Fibroblast of lung (primary cell): ENCODE measurements at regions not wholly inside any gene's neighbourhood (a gene's known extent, or its start where the extent isn't known, plus 50 kb on each side); places are given as distances from the start of the nearest gene placed in this dataset.

Experiments
- DNase-seq, 2 donors: peaks; one replicate each; pipeline versions ENCODE4 v3.0.0 to v3.0.0-alpha.2; 2010; ENCODE audit warnings: low read depth in 2 of 2
- H2AFZ ChIP-seq: 2 replicates; pipeline ENCODE4 v1.5.1; 2012; ENCODE audit warnings: low read length, control low read depth, inconsistent platforms
- H3K27ac ChIP-seq: 2 replicates; pipeline ENCODE4 v1.5.1; 2011; ENCODE audit warnings: low read length, control low read depth; ENCODE audit not compliant: insufficient read depth
- H3K27me3 ChIP-seq: 2 replicates; pipeline ENCODE4 v1.5.1; 2011; ENCODE audit warnings: mild to moderate bottlenecking, low read length; ENCODE audit not compliant: control insufficient read depth, insufficient read depth
- H3K36me3 ChIP-seq: 2 replicates; pipeline ENCODE4 v1.5.1; 2011; ENCODE audit warnings: low read length; ENCODE audit not compliant: control insufficient read depth, insufficient read depth
- H3K4me1 ChIP-seq: 2 replicates; pipeline ENCODE4 v1.5.1; 2011; ENCODE audit warnings: low read length; ENCODE audit not compliant: control insufficient read depth, insufficient read depth; ENCODE audit errors: extremely low read depth
- H3K4me2 ChIP-seq: 2 replicates; pipeline ENCODE4 v1.5.1; 2011; ENCODE audit warnings: low read length, control low read depth; ENCODE audit not compliant: insufficient read depth; ENCODE audit errors: extremely low read depth
- H3K4me3 ChIP-seq, 4 experiments: fragments of 200-600 bp in 1 of 4; sonication (generic) in 1 of 4; replicated peaks in 1 of 4; 2 replicates each; pipeline ENCODE4 v1.5.1; 2011 to 2016; ENCODE audit warnings: low read length in 4 of 4, low read depth in 3 of 4, mild to moderate bottlenecking in 3 of 4, control low read depth in 2 of 4, inconsistent platforms in 1 of 4, mixed read lengths in 1 of 4; ENCODE audit not compliant: insufficient read depth in 1 of 4; ENCODE audit errors: control extremely low read depth in 1 of 4
- H3K79me2 ChIP-seq: 2 replicates; pipeline ENCODE4 v1.5.1; 2012; ENCODE audit warnings: mild to moderate bottlenecking, low read length, inconsistent platforms; ENCODE audit not compliant: control insufficient read depth, insufficient read depth
- H3K9ac ChIP-seq: 2 replicates; pipeline ENCODE4 v1.5.1; 2011; ENCODE audit warnings: mild to moderate bottlenecking, low read length, control low read depth; ENCODE audit not compliant: insufficient read depth
- H3K9me3 ChIP-seq: 2 replicates; pipeline ENCODE4 v1.5.1; 2012; ENCODE audit warnings: low read depth, low read length; ENCODE audit not compliant: control insufficient read depth, insufficient read depth
- H4K20me1 ChIP-seq: 2 replicates; pipeline ENCODE4 v1.5.1; 2011; ENCODE audit warnings: low read length; ENCODE audit not compliant: control insufficient read depth, insufficient read depth; ENCODE audit errors: extremely low read depth
- CTCF ChIP-seq, 2 donors: IDR thresholded peaks in 1 of 2; conservative IDR thresholded peaks in 1 of 2; 1 replicate in 1 of 2; 2 replicates in 1 of 2; pipeline ENCODE4 v1.5.1; 2011 to 2012; ENCODE audit warnings: low read length in 2 of 2, control low read depth in 1 of 2, inconsistent platforms in 1 of 2, low read depth in 1 of 2, mild to moderate bottlenecking in 1 of 2
- EZH2 ChIP-seq: IDR thresholded peaks from 2 replicates; pipeline ENCODE4 v1.5.1; 2012; ENCODE audit warnings: low read length, control low read depth, mild to moderate bottlenecking; ENCODE audit errors: missing control alignments

GRCh38 chr3:87128006-87128405 is 99.1 kb upstream of the CHMP2B start:
- Histone ChIP-seq H3K9ac (no peak overlapping the region), H2AFZ (no peak overlapping the region)
- TF ChIP-seq EZH2 (no peak), CTCF (conservative IDR thresholded peaks at IDR 0.05 in 1 of 2, IDR thresholded peaks at IDR 0.05 in 1 of 2; ENCODE audit: low read depth in 1 of 2, low read length in 2 of 2) (no peak)

DNA sequence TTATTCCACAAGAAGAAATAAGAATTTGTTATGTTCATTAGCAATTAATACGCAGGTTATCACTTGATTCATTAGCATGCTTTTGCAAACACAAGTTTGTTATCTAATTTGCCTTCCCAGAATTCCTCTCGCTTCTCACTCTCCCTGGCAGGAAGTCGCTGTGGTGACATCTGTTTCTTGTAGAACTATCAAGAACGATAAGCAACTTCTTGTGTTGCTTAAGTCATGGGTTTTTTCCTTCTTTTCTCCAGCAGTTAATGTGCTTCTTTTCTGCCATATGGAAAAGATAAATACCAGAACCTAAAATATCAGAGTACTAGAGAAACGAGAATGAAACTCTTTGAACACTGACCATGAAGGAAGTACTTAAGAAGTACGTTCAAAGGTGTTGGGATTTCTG is 99.8 kb upstream of the CHMP2B start:
- Histone ChIP-seq H3K4me3 (no peak overlapping the region), H3K27ac (no peak overlapping the region), H3K9me3 (no peaks in the 10 kb centered on the region), H3K36me3 (no peaks in the 10 kb centered on the region), H3K79me2 (no peaks in the 10 kb centered on the region), H3K4me1 (no peaks in the 10 kb centered on the region), H3K4me2 (no peak overlapping the region), H3K9ac (no peak overlapping the region), H3K27me3 (no peaks in the 10 kb centered on the region), H4K20me1 (no peaks in the 10 kb centered on the region), H2AFZ (no peak overlapping the region)
- DNase-seq, result peak in 1 of 2 donors; percentile 34
- no peak for TF ChIP-seq EZH2
- TF ChIP-seq CTCF (conservative IDR thresholded peaks at IDR 0.05 in 1 of 2, IDR thresholded peaks at IDR 0.05 in 1 of 2; ENCODE audit: low read depth in 1 of 2, low read length in 2 of 2), result no peak

More at GRCh38 chr3:87128006-87128405, 99.1 kb upstream of the CHMP2B start:
- Histone ChIP-seq H3K36me3 (no peaks in the 10 kb centered on the region), H3K4me1 (no peaks in the 10 kb centered on the region), H3K79me2 (no peaks in the 10 kb centered on the region), H3K4me3 (no peak overlapping the region), H3K27ac (no peak overlapping the region), H3K27me3 (no peaks in the 10 kb centered on the region), H3K4me2 (no peak overlapping the region), H4K20me1 (no peaks in the 10 kb centered on the region), H3K9me3 (no peaks in the 10 kb centered on the region)
- no peak for DNase-seq

DNA sequence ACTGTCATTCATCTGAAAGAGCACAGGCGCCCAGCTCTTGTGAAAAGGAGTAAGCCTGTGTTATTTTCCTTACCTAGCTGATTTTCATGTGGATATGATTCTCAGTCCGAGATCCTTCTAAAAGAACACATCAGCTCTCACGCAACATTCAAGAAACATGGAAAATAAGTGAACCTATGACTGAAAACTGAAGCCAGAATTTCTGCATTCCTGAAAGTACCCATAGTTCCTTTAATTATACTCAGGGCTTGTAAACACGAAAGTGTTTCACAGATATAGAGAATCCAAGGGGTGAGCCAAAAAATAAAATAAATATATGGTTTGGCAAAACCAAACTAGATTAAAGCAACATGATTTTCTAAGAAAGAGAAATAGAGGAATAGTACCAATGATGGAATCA is 100.8 kb upstream of the CHMP2B start:
- no peak for TF ChIP-seq CTCF (conservative IDR thresholded peaks at IDR 0.05 in 1 of 2, IDR thresholded peaks at IDR 0.05 in 1 of 2; ENCODE audit: low read depth in 1 of 2, low read length in 2 of 2)
- no peak for TF ChIP-seq EZH2
- DNase-seq, result no peak
- H3K9me3 ChIP-seq, result no peaks in the 10 kb centered on the region
- no peaks in the 10 kb centered on the region for H3K36me3 ChIP-seq
- H3K4me2 ChIP-seq, result no peak overlapping the region
- no peak overlapping the region for H3K27ac ChIP-seq
- H4K20me1 ChIP-seq, result no peaks in the 10 kb centered on the region
- H3K79me2 ChIP-seq, result no peaks in the 10 kb centered on the region
- H3K4me3 ChIP-seq, result no peak overlapping the region
- H3K27me3 ChIP-seq, result no peaks in the 10 kb centered on the region
- no peak overlapping the region for H3K9ac ChIP-seq
- no peak overlapping the region for H2AFZ ChIP-seq
- no peaks in the 10 kb centered on the region for H3K4me1 ChIP-seq
